Retinal pigment epithelial cell (primary cell): ENCODE measurements at regions not wholly inside any gene's neighbourhood (a gene's known extent, or its start where the extent isn't known, plus 50 kb on each side); places are given as distances from the start of the nearest gene placed in this dataset.

Experiments used
- DNase-seq: peaks from one replicate; pipeline ENCODE4 v3.0.0-alpha.2; 2010; ENCODE audit warnings: low read depth
- H3K4me3 ChIP-seq: 2 replicates; pipeline ENCODE4 v1.5.1; 2011; ENCODE audit warnings: mild to moderate bottlenecking, low read length, control low read depth, moderate library complexity
- CTCF ChIP-seq: conservative IDR thresholded peaks from 2 replicates; pipeline ENCODE4 v1.5.1; 2011; ENCODE audit warnings: low read depth, low read length, control low read depth, inconsistent platforms

- no peak for TF ChIP-seq CTCF
- no peak for DNase-seq
- no peak overlapping the region for H3K4me3 ChIP-seq
Measured at GRCh38 chr5:2111569-2112105, 228.9 kb upstream of the IRX4 start.

- no peak for DNase-seq
- TF ChIP-seq CTCF: no peak
- H3K4me3 ChIP-seq: no peak overlapping the region
Measured at GRCh38 chr5:2110934-2111462, 228.3 kb upstream of the IRX4 start.

- H3K4me3 ChIP-seq: no peak overlapping the region
- TF ChIP-seq CTCF: no peak
- DNase-seq: no peak
Measured at GRCh38 chr5:2110137-2110933, 227.6 kb upstream of the IRX4 start.

- H3K4me3 ChIP-seq: no peak overlapping the region
- TF ChIP-seq CTCF: no peak
- DNase-seq: no peak
Measured at GRCh38 chr5:2109566-2109965, 226.8 kb upstream of the IRX4 start.

- no peak for DNase-seq
- H3K4me3 ChIP-seq: no peak overlapping the region
- TF ChIP-seq CTCF: no peak
Measured at GRCh38 chr5:2106721-2107120, 224.0 kb upstream of the IRX4 start.

DNA sequence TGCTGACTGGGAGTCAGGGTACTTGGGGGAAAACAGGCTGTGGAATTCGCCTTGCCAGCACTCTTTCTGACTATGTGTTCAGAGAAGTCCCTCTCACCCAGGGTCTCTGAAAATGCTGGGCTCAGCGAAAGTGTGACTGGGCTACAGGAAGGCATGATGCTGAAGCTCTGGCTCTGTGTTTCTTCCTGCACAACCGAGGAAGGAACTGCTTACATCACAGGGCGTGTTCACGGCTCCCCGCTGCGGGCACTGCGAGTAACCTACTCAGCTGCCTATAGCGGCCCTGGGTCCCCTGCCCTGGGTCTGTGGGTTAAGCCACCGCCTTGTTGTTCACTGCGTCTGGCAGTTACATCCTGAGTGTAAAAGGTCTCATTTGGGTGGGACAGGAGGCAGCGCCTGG lies 222.4 kb upstream of the IRX4 start:
- no peak for DNase-seq
- no peak overlapping the region for H3K4me3 ChIP-seq
- no peak for TF ChIP-seq CTCF

DNA sequence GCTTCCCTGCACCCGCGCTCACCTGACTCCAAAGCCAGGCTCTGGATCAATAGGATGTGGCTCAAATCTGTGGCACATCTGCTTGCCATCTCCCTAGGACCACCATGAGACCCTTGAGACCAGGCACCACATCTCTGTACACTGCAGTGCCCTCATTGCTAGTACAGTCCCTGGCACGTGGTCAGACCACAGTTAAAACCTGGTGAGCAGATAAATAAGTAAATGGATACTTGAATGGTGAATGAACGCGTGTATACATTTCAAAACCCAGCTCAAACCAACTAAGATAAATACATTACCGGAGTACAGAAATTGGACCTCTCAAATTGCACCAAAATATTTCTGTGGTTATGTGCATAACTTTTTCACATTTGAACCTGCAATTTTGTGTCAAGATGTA lies 221.2 kb upstream of the IRX4 start:
- DNase-seq: no peak
- H3K4me3 ChIP-seq: no peak overlapping the region
- no peak for TF ChIP-seq CTCF
